ENCODE measurements at regions not wholly inside any gene's neighbourhood (a gene's known extent, or its start where the extent isn't known, plus 50 kb on each side); places are given as distances from the start of the nearest gene placed in this dataset.
"Not testable (repeated sequence)": the region's sequence is repeated elsewhere in the genome, so short reads cannot be mapped to it uniquely, and the experiment has no call there.

DNA sequence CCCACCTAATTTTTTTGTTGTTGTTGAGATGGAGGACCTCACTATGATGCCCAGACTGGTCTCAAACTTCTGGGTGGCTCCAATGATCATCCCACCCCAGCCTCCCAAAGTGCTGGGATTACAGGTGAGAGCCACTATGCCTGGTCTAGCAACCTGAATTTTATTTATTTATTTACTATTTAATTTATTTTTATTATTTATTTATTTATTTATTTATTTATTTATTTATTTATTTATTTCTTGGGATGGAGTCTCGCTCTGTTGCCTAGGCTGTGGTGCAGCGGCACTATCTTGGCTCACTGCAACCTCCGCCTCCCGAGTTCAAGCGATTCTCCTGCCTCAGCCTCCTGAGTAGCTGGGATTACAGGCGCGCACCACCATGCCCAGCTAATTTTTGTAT lies 69.0 kb upstream of the LARGE1 start:
- TF ChIP-seq, protein P1, sequence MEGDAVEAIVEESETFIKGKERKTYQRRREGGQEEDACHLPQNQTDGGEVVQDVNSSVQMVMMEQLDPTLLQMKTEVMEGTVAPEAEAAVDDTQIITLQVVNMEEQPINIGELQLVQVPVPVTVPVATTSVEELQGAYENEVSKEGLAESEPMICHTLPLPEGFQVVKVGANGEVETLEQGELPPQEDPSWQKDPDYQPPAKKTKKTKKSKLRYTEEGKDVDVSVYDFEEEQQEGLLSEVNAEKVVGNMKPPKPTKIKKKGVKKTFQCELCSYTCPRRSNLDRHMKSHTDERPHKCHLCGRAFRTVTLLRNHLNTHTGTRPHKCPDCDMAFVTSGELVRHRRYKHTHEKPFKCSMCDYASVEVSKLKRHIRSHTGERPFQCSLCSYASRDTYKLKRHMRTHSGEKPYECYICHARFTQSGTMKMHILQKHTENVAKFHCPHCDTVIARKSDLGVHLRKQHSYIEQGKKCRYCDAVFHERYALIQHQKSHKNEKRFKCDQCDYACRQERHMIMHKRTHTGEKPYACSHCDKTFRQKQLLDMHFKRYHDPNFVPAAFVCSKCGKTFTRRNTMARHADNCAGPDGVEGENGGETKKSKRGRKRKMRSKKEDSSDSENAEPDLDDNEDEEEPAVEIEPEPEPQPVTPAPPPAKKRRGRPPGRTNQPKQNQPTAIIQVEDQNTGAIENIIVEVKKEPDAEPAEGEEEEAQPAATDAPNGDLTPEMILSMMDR (conservative IDR thresholded peaks at IDR 0.05; ENCODE audit: low read depth, low read length), result not testable (repeated sequence)
- not testable (repeated sequence) for TF ChIP-seq EZH2 (IDR thresholded peaks at IDR 0.05; ENCODE audit: borderline replicate concordance, low read depth, low read length, poor library complexity, severe bottlenecking)

All from A673 (cell line).